ENCODE measurements at regions not wholly inside any gene's neighbourhood (a gene's known extent, or its start where the extent isn't known, plus 50 kb on each side); places are given as distances from the start of the nearest gene placed in this dataset.

DNA sequence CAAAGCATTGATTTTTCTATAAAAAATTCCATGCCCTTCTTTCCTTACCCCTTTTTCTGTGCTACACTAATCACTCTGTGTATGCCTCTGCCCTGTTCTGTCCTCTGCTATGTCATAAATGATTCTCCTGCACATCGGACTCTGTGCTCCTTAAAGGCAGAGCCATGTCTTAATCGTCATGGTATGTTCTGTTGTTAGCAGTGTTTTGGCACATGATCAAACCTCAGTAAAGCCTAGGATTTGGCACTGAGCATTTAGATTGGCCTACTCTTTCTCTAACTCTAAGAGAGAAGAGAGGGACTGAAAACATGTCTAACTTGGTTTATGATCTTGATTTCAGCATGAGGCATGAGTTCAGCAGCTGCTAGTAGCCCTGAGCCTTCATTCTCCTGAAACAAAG lies 266.9 kb downstream of the AASDHPPT start:
- FAIRE-seq, result no peak

DNA sequence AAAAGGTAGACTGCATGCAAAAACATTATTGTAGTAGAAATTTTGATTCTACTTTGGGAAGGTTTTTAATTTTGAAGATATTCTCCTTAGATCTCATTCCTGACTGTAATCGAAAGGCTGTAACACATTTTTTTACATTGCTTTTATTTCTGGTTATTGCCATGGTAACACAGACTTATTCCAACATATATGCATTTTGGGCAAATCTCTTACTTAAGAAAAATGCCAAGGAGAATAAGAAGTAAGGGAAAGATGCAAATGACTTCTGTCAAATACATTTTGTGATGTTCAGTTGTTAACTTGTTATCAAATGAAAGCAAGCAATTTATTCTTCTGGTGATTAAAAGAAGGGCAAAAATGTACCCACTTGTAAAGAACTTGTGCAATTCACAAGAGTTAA lies 267.5 kb downstream of the AASDHPPT start:
- FAIRE-seq, result no peak

DNA sequence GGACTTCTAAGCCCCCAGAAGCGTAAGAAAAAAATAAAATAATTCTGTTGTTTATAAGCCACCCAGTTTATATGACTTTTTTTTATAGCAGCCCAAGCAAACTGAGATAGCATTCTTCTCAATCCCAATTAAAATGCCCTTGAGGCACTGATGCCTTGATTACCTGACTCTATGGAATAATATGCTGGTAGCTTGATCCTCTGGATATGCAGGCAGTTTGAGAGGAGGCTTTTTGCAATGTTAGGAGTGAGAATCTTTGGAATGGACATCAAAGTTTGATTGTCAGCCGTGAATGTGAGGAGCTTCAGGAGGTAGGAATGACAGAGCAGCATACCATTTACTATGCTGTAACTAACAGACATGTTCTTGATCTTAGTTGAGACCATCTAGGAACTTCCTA lies 275.6 kb downstream of the AASDHPPT start:
- FAIRE-seq, result no peak

DNA sequence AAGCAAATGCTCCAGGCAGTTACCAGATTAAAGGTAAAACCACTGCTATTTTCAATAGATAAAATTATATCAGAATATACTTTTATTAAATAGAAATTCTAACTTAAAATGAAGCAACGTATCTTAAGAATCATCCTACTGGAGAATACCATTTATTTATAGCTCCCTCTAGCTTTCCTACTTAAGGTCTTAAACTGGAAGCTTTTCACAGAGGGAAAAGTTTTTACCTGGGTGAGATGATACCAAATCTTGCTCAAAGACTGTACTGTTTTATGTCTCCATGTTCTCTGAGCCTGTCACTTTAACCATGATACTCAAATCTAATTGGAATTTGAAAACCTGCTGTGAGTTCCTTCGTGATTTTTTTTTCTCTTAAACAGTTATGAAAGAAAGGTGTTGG lies 291.8 kb downstream of the AASDHPPT start:
- FAIRE-seq, result peak; percentile 84

DNA sequence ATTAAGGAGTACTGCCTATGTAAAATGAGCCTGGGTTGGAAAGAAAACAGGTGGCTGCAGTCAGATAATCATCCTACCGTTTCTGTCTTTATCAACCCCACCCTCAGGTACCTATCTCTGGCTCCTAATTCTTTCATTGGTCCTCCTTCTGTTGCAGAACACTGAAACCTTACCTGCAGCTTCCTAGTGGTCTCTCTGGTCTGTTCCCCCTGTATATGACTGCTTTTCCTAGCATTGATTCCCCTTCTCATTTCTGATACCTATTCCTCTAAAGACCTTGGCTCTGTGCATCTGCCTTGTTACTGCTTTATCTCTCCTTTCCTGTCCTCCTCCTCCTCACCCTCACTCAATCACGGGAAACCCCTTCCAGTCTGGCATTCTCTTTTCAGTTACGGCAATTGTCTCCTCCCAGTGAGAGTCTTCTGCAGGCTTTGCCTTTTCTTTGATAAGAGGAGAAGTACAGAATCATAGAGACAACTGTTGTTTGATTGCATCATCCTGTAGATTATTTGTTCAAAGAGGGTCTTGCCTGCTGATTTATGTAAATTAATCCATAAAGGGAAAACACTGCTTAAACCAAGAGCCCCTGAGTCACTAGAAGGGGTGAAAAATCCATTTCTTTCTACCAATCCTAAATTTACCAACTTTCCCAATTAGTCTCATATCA lies 301.2 kb downstream of the AASDHPPT start:
- no peak for FAIRE-seq

DNA sequence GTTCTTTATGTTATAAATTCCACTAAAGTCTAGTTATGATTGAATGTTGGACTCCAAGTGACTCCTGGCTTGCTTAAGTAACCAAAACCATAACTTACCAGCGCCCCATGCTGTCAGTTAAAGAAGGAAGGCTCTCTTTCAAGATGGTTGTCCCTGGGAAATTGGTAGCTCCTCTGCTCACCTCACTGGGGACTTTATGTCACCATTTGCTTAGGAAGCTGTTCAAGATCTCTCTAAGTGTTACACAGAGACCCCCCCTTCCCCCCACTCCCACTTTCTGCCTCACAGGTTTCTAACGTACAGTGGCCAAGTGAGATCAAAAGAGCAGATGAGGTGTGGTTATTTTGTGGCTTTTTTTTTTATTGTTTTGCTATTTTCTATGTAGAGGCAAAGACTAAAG lies 301.8 kb downstream of the AASDHPPT start:
- no peak for FAIRE-seq

DNA sequence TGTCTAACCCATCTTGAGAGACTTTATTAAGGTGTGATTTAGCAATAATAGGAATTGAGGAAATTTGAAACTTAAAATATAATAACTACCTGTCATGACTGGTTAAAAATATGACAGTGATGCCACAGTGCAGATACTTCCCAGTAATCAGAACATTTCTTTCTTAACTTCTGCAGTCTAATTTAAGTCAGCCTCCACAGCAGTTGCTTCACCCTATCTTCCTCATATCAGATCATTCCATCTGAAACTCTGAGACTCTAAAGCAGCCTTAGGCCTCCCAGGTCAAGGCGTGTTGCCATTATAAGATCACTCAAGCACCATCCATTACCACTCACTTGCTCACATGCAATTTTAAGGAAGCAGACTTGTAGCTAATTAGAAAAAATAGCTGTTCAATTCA lies 302.2 kb downstream of the AASDHPPT start:
- no peak for FAIRE-seq

DNA sequence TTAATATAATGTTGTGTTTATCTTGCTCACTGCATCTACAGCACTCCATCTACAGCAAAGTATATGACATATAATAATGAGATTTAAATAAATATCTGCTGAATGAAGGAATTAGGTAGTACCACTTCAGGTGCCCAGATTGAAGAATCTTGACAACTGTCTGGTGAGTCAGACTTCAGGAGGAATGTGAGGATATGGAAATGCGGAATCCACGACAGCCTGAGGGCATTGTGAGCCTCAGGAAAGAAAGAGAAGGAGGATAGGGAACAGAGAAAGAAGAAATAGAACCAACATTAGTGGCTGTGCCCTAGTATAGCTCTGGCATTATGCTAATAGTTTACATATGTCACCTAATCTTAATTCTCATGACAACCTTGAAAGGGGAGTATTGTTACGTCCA lies 304.4 kb downstream of the AASDHPPT start:
- FAIRE-seq, result no peak

DNA sequence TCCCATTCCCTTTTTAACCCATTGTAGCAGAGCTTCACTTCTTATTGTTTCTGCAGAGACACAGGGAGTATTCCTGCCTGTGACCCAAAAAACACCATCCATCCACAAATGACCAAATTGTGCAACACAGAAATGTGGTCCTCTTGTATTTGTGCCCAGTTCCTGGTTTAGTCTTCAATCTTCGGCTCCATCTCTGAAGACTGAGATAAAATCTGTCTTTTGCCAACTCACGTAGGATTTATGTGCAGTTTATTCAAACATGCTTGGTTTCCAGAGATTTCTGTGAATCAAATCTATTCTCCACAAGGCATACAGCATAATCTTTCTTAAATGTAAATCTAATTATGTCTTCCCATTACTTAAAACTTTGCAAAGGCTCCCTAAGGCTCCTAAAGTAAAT lies 307.0 kb downstream of the AASDHPPT start:
- FAIRE-seq, result no peak

DNA sequence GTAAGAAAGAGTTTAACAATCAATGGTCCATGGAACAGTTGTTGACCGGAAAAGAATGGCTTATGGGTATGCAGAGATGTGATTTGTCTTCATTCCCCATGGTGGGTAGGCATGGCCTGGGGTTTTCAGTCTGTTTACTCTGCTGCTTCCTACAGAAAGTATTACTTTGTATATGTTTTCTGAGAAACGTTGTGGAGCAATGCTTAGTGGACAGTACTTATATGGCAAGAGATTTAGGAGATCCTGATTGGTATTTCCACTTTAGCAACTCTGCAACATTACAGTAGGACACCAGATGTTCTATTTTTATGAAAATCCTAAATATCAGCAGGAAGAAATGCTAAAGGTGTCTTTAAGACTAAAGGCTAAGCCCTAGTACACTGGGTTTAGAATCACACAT lies 309.1 kb downstream of the AASDHPPT start:
- peak; percentile 94 for FAIRE-seq

DNA sequence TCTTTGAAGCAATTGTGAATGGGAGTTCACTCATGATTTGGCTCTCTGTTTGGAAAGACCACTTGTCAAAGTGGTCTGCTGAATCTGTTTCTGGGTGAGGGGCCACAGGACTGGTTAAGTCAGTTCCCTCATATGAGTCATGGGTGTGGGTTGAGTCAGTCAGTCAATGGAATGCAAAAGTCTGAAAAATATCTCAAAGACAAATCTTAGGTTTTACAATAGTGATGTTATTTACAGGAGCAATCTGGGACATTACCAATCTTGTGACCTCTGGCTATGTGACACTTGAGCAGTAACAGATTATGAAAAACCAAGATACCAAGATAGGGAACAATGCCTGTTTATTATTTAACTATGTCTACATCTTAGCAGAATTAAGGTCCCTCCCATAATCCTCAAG lies 311.6 kb downstream of the AASDHPPT start:
- no peak for FAIRE-seq

DNA sequence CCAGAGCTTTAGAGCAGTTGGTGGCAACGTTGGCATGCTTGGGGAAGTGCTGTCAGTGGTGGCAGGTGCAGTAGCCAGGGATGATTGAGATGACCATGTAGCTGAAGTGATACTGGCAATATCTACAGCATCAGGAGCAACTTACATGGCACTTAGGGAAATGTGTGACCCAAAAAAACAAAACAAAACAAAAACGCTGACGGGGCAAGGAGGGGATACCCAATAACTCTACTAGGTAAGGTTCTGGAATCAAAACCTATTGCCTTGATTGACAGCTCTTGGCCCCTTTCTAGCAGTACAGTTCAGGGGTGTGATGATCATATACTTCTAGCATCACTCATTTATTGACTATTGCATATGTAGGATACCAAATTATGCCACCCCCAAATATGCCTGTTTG lies 312.6 kb downstream of the AASDHPPT start:
- FAIRE-seq, result no peak

DNA sequence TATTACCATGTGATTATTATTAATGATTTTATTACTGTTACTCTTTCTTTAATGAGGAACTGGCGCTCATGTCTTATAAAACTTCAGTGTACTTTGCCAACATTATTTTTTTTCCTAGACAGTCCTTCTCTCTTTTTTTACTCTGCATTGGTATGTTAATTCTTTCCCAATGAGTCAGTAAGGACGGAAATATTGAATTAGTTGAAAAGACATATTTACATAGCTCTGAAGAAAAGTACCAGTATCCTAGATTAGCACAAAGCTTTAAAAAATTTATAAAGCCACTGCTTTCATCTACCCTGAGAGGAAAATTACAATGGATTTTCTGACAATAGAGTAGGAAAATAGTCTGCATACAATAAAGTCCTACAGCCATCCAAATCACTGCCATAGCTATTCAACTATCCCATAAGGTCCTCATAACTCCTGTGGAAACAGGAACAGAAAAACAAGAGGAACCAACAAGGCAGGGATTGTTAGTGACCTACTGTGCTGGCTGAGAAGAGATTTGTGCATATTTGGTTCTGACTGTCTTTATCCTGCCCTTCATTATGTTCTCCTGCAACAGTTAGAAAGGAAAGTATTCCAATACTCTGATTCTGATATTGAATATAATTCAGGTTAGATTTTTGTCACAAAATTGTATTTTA lies 314.4 kb downstream of the AASDHPPT start:
- peak; percentile 94 for FAIRE-seq

DNA sequence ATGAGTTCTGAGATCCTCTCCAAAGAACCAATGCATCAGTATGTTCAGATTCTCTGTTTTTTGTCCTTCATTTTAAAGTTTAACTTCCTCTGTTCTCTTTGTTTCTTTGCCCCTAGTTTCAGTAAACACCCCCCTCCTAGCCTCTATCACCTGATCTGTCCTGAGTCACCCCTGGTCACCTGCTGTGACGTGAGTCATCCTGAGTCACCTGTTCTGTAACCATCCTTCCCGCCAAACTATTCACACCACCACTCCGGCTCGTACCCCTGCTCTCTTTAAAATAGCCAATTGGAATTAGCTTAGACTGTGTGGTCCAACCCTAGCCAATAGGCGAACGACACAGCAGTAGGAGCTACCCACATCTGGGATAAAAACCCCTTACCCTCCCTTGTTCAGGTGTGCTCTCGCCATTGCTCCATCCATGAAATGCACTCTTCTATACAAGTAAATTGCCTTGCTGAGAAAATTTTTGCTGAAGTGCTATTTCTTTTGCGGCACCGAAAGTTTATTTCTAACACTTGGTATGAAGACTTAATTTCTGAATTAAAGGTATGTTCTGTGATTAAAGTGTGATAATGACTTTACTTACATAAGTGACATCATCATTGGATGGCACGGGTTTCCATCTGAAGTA lies 318.4 kb downstream of the AASDHPPT start:
- FAIRE-seq, result no peak

DNA sequence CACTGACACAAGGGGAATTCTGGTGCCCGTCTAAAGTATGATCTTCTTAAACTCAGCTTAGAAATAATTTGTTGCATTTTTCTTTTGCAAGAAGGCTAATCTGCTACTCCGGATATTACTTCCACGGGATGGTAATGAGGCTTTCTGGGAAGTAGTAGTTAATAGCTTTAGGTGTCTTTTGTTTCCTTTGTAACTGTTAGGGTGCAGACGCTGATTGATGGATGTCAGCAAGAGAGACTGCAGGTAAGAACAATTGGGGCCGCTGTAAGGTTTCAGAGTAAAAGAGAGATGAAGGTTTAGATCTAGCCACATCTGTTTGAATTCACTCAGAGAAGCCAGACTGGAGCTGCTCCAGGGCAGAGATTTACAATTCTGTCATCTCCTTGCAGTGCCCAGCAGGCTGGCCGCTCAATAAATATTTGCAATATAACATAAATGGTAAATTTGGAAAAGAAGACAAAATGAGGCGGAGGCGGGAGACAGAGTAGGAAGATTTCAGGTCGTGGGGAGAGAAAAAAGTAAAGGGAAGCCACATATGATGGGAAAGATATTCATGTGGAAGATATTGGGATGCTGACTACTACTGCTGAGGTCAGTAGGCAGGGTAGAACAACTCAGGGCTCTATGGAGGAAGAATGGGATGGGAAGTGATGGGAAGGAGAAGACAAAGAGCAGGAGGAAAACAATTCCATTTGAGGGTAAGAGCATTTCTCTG lies 320.5 kb downstream of the AASDHPPT start:
- FAIRE-seq, result no peak

DNA sequence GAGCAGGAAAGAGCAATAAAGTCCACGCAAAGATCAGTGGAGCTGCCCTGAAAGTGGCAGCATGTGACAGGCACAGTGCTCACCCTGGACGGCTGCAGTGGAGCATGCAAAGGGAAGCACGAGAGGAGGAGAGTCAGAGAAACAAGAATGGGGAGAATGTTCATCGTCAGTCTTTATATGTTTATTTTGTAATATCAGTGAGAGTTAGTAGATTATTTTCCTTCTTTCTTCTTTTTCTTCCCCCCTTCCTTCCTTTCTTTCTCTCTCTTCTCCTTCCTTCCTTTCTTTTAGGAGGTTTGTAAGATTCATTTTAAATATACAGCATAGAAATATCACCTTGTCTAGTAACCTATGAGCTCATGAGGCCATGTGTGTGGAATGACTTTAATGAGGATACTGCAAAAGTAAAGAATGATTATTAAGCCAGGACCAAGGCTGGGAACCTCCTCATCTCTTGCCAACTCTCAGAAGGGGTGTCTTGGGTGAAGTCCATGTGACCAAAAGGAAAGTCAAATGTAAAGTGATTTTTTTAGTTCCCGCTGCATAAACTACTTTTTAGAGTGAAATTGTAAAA lies 321.1 kb downstream of the AASDHPPT start:
- FAIRE-seq, result no peak

DNA sequence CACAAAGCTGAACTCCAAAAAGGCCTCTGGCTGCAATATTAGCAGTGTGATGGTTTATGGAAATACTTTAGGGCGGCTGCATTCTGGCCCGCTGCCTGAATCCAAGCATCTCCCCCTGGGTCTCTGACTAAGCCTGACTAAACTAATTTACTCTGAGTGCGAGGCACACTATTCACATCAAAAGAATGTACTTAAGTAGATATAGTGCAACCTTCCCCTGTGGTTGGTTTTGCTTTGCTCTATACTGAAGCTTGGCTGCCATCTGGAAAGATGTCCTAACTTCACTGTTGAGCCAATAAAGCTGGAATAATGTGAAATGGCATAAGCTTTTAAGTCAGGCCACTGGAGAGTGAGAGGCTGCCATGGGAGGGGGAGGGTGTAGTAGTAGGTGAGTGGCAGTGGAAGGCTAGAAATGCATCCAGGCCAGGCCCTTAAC lies 321.6 kb downstream of the AASDHPPT start:
- peak; percentile 100 for FAIRE-seq

DNA sequence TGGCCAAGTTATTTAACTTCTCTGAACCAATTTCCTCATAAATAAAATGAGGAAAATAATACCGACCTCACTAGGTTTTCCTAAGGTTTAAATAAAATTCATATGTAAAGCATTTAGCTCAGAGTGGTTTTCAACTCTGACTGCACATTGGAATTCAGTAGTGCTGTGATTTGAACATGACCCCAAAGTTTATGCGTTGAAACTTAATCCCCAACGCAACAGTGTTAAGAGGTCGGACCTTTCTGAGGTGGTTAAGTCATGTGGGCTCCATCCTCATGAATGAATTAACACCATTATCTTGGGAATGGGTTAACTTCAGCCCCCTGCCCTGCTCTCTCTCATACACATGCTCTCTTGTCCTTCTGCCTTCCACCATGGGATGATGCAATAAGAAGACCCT lies 322.2 kb downstream of the AASDHPPT start:
- no peak for FAIRE-seq

DNA sequence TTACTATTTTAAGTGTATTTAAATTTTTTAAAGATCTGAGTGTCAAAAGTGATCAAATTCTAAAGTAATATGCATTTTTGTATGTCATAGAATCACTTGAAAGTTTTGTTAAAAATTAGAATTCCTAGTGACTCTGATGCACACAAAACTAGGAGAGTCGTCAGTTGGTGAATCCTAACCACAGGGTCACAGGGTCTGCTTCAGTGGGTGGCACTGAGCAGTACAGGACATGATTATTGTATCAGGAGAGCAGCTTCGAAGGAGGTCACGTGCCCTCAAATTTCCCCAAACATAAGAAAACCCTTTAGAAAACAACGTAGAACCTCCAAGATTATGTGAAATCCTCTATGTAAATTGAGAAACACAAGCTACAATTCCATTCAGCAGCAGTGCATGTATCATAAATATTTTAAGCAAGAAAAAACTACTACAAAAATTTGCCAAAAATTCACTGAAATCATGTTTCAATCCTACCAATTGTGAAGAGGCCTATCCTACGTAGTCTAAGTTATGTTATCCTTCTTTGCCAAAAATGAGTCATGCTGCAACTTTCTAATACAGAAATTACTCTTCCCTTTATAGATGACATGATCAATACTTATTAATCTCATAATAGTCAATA lies 323.6 kb downstream of the AASDHPPT start:
- FAIRE-seq, result no peak

DNA sequence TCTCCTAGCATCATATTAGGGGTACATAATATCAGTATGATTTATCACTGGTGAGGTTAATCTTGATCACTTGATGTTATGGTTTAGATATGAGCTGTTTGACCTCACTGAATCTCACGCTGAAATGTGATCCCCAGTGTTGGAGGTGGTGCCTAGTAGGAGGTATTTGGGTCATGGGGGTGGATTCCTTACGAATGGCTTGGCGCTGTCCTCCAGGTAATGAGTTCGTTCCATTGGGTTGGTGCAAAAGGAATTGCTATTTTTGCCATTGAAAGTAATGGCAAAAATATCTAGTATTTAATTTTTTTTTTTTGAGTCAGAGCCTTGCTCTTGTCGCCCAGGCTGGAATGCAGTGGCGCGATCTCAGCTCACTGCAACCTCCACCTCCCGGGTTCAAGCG lies 326.3 kb downstream of the AASDHPPT start:
- FAIRE-seq, result no peak

DNA sequence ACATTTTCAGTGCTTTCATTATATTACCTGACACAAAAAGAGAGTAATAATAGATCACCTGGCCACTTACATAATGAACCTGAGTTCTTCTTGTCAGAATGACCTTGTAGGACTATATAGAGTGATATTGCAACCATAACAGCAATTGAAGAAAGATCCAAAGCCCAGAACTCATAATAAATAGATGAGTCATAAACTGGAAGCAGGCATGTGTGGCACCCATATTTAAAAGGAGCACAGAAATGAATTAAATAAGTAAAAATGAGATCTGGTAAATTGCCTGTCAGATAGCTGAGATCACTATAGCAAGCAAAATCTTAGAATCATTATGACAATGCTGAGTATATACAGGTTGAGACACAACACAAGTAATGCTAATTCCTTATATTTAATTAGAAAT lies 331.8 kb downstream of the AASDHPPT start:
- FAIRE-seq, result no peak

DNA sequence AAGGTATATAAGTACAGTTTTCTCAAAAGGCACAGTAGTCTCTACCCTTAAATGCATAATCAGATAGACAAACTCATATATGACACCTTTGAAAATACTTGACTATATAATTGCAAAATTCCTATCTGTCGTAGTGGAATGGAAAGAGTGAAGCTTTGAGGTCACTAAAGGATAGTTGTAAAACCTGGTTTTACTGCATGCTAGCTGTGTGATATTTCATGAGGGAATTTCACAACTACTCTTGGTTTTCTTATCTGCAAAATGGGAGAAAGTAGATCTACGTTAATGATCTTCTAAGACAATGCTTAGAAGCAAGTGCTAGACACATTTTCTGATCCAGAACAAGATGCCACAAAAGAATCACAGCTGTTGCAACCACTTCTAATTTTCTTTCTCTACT lies 332.2 kb downstream of the AASDHPPT start:
- FAIRE-seq, result no peak

DNA sequence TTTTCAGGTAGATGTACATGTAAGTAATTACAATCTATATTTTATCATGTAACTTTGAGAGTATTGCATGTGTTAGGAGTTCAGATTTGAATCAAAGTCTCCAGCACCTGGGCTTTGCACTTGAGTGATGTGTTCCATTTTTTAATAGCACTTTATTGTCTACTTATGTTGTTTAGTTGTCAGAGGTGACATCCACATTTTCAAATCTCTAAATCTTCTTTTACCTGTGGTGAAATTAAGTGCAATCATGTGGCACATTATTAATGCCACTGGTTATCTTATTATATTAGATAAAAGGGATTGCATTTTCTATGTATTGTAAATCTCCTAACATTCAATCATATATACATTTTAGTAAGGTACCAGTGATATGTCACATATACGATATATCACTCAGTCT lies 333.4 kb downstream of the AASDHPPT start:
- FAIRE-seq, result no peak

All from G401.6 (cell line).